T-helper 2 cell treated with Interferon-gamma antibody and Interleukin-4, amounts not matched to agents 5 μg/mL and 100 μg/mL, for 36 hours (primary cell): ENCODE measurements at regions not wholly inside any gene's neighbourhood (a gene's known extent, or its start where the extent isn't known, plus 50 kb on each side); places are given as distances from the start of the nearest gene placed in this dataset.
"Not testable (repeated sequence)": the region's sequence is repeated elsewhere in the genome, so short reads cannot be mapped to it uniquely, and the experiment has no call there.

Experiments used
- DNase-seq: peaks from one replicate; pipeline ENCODE4 v3.0.0; 2021; ENCODE audit warnings: low spot score
- H3K27ac Mint-ChIP-seq: one replicate; pipeline ENCODE4 v1.8.0; 2021; ENCODE audit warnings: mild to moderate bottlenecking, mixed read lengths
- H3K27me3 Mint-ChIP-seq: one replicate; pipeline ENCODE4 v1.8.0; 2021; ENCODE audit warnings: low read depth, mixed read lengths
- H3K36me3 Mint-ChIP-seq: one replicate; pipeline ENCODE4 v1.8.0; 2021; ENCODE audit warnings: low read depth, mixed read lengths
- H3K4me1 Mint-ChIP-seq: one replicate; pipeline ENCODE4 v1.8.0; 2021; ENCODE audit warnings: low read depth, mixed read lengths
- H3K4me3 Mint-ChIP-seq: one replicate; pipeline ENCODE4 v1.8.0; 2022; ENCODE audit warnings: mild to moderate bottlenecking, moderate library complexity, mixed read lengths
- H3K9me3 Mint-ChIP-seq: one replicate; pipeline ENCODE4 v1.8.0; 2021; ENCODE audit warnings: mixed read lengths

DNA sequence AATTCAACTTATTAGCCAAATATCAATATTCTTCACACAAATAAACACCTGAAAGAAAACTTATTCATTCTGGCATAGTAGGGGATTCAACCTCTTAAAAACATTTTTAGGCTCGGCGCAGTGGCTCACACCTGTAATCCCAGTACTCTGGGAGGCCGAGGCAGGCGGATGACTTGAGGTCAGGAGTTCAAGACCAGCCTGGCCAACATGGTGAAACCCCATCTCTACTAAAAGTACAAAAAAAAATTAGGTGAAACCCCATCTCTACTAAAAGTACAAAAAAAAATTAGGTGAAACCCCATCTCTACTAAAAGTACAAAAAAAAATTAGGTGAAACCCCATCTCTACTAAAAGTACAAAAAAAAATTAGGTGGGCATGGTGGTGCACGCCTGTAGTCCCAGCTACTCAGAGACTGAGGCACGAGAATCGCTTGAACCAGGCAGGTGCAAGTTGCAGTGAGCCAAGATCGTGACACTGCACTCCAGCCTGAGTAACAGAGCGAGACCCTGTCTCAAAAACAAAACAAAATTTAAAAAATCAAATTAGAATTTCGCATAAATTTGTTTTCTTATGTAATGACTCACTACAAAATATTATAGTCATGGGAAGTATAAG, 308.0 kb upstream of the POU5F2 start:
- H3K27ac Mint-ChIP-seq, H3K27me3 Mint-ChIP-seq, H3K4me1 Mint-ChIP-seq, H3K9me3 Mint-ChIP-seq, H3K4me3 Mint-ChIP-seq, DNase-seq: not testable (repeated sequence)
- peaks cover 21% of the 10 kb centered on the region for H3K36me3 Mint-ChIP-seq

DNA sequence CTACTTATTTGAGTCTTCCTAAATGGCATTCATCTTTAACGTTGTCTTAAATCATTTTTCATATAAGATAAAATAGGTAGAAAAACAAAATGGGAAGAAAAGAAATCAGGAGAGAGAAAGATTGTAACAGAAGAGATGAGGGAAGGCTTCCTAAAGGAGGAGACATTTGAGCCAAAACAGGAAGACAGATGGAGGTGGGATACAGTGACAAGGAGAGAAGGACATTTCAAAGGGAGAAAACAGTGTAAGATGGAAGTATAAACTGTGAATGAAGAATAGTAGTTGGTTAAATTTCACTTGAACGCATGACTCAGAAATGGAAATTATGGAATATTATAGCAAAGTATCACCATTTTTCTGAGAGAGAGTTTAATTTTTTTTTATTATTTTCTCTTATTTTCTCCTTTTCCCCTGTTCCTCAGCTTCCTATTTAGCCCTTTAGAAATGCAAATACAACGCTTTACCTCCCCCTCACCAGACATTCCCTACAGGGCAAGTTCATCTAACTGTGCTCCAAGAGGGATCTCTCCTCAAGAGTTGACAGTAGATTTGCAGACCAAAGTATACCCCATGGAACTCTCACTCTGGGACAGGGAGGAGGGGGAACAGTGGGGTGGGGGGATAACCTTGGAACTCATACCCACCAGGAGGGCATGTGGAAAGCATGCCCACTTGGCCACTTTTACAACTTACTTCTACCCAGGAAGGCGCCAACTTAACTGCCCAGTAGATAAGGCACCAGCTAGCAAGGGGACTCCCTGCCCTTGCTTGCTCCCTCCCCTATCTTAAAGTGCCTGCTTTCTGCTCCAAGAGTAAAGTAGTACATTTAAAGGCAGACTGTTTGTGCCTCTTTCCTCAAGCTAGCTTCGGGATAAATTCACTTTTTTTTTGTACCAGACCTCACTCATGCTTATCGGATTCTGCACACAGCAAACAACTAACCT, 304.7 kb upstream of the POU5F2 start:
- H3K4me3 Mint-ChIP-seq: no peak overlapping the region
- DNase-seq: no peak
- H3K36me3 Mint-ChIP-seq: peaks cover 33% of the 10 kb centered on the region
- no peaks in the 10 kb centered on the region for H3K27me3 Mint-ChIP-seq
- H3K27ac Mint-ChIP-seq: no peak overlapping the region
- peaks cover 3% of the 10 kb centered on the region for H3K9me3 Mint-ChIP-seq
- no peaks in the 10 kb centered on the region for H3K4me1 Mint-ChIP-seq

DNA sequence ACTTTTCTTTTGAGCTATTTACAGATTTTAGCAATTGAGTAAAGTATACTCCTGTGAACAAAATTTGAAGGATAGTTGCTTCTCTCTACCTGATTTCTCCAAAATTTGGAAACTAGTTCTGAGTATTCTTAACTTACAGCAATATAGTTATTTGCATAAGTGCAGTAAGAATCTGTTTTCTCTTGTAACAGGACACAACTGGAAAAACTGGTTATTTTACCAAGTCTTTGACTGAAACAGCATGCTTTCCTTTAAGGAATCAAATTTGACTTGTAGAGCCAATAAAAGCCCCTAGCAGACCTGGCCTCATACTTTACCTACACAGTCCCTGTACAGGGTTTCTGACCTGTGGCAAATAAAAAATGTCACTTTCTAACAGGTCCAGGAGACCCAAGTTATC, 301.9 kb upstream of the POU5F2 start:
- Mint-ChIP-seq H3K36me3 (peaks cover 28% of the 10 kb centered on the region), H3K27me3 (no peaks in the 10 kb centered on the region), H3K9me3 (peaks cover 3% of the 10 kb centered on the region), H3K4me3 (no peak overlapping the region), H3K27ac (no peak overlapping the region), H3K4me1 (no peaks in the 10 kb centered on the region)
- DNase-seq: no peak

DNA sequence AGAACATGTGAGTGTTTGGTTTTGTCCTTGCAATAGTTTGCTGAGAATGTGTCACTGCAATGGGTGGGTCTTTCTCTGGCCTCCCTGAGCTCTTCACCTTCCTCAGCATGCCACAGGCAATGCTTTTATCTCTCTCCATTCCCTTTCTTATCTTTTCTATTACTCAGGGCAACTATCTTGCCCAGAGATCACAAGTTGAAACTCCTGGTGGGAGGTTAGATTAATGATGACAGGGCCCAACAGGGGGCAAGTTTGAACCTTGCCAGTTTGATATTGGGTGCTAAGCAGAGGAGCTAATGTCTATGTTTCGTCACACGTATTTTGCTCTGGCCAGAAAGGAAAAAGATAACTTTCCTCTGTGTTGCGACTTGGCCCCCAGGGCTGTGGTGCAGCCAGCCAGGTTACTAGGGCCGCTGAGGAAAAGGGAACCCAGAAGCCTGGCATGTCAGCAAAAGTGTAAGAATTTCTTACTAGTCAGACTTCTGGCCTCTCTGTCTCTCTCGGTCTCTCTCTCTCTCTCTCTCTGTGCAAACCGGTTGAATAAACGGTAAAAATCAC, 299.3 kb upstream of the POU5F2 start:
- no peak overlapping the region for H3K4me3 Mint-ChIP-seq
- peaks cover 21% of the 10 kb centered on the region for H3K36me3 Mint-ChIP-seq
- no peaks in the 10 kb centered on the region for H3K27me3 Mint-ChIP-seq
- no peaks in the 10 kb centered on the region for H3K4me1 Mint-ChIP-seq
- DNase-seq: no peak
- no peak overlapping the region for H3K27ac Mint-ChIP-seq
- peaks cover 3% of the 10 kb centered on the region for H3K9me3 Mint-ChIP-seq

DNA sequence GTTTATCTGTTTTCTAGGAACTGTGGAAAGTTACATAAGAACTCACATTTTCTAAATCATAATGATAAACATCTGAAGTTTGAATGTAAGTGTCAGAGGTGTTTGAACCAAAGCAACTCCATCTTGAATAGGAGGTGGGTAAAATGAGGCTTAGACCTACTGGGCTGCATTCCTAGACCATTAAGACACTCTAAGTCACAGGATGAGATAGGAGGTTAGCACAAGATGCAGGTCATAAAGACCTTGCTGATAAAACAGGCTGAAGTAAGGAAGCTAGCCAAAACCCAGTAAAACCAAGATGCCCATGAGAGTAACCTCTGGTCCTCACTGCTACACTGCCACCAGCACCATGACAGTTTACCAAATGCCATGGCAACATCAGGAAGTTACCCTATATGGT, 297.7 kb upstream of the POU5F2 start:
- no peaks in the 10 kb centered on the region for H3K9me3 Mint-ChIP-seq
- no peak overlapping the region for H3K4me3 Mint-ChIP-seq
- H3K27ac Mint-ChIP-seq: no peak overlapping the region
- no peaks in the 10 kb centered on the region for H3K27me3 Mint-ChIP-seq
- peaks cover 15% of the 10 kb centered on the region for H3K36me3 Mint-ChIP-seq
- H3K4me1 Mint-ChIP-seq: no peaks in the 10 kb centered on the region
- DNase-seq: no peak

DNA sequence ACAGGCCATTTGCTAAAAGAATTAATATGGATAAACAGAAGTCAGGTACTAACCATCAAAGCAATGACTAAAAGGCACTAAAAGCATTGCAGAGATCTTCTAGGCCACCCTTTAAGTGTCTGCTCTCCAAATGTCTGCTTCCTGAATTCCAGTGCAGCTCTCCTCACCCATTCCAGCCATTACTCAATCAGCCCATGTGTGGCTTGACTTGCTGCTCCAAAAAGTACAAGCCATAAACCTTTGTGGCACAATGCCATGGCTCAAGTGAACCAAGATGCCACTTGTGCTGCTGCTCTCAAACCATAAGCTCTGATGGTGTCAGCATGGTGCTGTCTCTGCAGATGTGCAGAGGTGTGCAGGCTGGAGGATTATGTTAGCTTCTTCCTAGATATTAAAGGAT, 290.2 kb upstream of the POU5F2 start:
- no peaks in the 10 kb centered on the region for H3K27me3 Mint-ChIP-seq
- H3K36me3 Mint-ChIP-seq: peaks cover 17% of the 10 kb centered on the region
- H3K4me3 Mint-ChIP-seq: no peak overlapping the region
- H3K9me3 Mint-ChIP-seq: peaks cover 3% of the 10 kb centered on the region
- no peak overlapping the region for H3K27ac Mint-ChIP-seq
- DNase-seq: no peak
- no peaks in the 10 kb centered on the region for H3K4me1 Mint-ChIP-seq

DNA sequence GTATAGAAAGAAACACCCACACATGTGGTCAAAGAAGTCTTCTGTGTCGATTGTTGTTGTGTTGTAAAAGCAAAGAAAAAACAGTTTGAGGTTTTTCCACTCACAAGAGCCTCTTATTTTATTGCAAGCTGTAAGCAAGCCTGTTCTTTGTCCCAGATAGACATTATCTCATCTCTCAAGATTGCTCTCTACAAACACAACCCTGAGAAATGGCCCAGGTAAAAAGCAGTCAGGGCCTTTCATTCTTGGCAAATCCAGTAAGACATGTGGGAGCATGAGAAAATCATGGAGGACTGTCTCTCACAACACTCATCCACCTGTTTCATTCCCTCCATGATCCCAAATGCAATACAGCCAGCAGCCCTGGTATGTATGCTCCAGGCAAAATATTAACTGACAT, 286.6 kb upstream of the POU5F2 start:
- H3K4me3 Mint-ChIP-seq: no peak overlapping the region
- no peaks in the 10 kb centered on the region for H3K4me1 Mint-ChIP-seq
- DNase-seq: no peak
- no peaks in the 10 kb centered on the region for H3K27me3 Mint-ChIP-seq
- H3K36me3 Mint-ChIP-seq: peaks cover 14% of the 10 kb centered on the region
- no peak overlapping the region for H3K27ac Mint-ChIP-seq
- H3K9me3 Mint-ChIP-seq: peaks cover 1% of the 10 kb centered on the region

DNA sequence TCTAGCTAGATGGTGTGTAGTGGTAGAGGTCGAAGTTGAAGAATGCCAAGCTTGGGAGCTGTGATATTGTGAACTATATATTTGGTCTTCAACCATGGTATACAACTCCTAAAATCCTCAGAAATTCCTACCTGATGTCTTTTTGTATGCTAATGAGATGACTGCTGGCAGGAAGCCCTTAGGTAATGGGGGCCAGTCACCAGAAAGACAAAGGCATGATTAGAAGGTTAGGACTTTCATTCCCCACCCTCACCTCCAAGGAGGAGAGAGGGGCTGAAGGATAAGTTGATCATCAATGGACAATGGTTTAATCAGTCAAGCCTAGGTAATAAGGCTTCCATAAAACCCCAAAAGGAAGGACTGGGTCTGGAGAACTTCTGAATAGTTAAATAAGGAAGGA, 285.7 kb upstream of the POU5F2 start:
- H3K4me3 Mint-ChIP-seq: no peak overlapping the region
- no peaks in the 10 kb centered on the region for H3K9me3 Mint-ChIP-seq
- no peak for DNase-seq
- no peaks in the 10 kb centered on the region for H3K27me3 Mint-ChIP-seq
- H3K36me3 Mint-ChIP-seq: peaks cover 17% of the 10 kb centered on the region
- H3K27ac Mint-ChIP-seq: no peak overlapping the region
- no peaks in the 10 kb centered on the region for H3K4me1 Mint-ChIP-seq

DNA sequence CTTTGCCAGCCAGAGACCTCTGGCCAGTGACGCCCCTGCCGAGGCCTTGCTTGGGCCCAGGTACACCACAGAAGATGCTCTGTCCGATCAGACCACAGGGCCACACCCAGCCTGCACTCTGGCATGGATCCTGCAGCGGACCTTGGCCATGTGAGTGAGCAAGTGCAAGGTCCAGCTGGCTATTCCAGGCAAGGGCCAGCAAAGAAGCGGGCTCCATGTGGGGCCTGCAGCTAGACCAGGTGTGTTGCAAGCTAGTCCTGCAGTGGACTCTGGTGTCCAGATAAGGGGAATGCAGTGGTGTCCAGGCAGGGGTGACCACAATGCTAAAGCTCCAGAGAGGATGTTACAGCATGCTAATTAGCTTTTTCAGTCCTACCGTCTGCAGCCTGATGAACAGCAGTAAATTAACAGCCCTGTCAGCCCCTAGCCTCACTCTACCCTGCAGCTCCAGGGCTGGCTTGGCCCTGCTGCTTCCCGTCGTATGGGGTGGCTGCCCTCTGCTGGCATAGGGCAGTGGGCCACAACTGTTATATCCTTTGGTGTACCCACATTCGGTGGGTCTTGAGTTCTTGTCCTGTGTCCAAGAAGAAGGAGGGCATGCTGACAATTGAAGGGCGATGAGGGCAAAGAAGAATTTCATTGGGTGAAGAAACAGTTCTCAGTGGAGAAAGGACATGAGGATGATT, 284.5 kb upstream of the POU5F2 start:
- H3K4me3 Mint-ChIP-seq: no peak overlapping the region
- H3K9me3 Mint-ChIP-seq: peaks cover 5% of the 10 kb centered on the region
- peaks cover 22% of the 10 kb centered on the region for H3K36me3 Mint-ChIP-seq
- H3K27me3 Mint-ChIP-seq: no peaks in the 10 kb centered on the region
- H3K27ac Mint-ChIP-seq: no peak overlapping the region
- DNase-seq: no peak
- H3K4me1 Mint-ChIP-seq: no peaks in the 10 kb centered on the region

DNA sequence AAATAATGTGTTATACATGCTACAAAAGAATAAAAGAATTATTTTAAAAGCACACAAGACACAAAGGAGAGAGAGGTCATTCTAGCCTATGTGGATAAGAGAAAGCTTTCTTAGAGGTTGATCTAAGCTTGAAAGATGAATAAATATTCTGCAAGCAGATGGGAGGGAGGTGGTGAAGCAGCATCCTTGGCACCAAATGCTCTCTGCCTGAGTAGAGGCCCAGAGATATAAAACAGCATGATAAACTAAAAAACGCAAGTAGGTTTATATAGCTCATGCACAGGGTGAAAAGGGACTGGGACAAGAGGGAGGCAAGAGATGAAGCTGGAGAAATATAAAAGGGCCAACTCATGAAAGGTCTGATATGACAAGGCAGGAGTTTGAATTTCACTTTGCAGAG, 283.2 kb upstream of the POU5F2 start:
- Mint-ChIP-seq H3K4me1 (no peaks in the 10 kb centered on the region), H3K27me3 (no peaks in the 10 kb centered on the region)

DNA sequence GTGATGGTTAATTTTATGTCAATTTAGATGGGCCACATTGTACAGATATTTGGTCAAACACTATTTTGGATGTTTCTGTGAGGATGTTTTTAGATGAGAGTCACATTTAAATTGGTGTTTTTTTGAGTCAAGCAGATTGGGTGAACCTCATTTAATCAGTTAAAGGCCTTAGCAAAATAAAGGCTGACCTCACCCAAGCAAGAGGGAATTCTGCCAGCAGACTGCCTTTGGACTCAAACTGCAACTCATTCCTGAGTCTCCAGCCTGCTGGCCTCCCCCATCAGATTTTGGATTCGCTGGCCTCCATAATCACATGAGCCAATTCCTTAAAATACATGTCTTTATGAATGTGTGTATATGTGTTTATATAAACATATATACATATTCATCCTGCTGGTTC, 282.7 kb upstream of the POU5F2 start:
- DNase-seq: no peak
- no peaks in the 10 kb centered on the region for H3K27me3 Mint-ChIP-seq
- peaks cover 15% of the 10 kb centered on the region for H3K9me3 Mint-ChIP-seq
- H3K4me3 Mint-ChIP-seq: no peak overlapping the region
- H3K27ac Mint-ChIP-seq: no peak overlapping the region
- peaks cover 26% of the 10 kb centered on the region for H3K36me3 Mint-ChIP-seq
- no peaks in the 10 kb centered on the region for H3K4me1 Mint-ChIP-seq

More for the DNA sequence above, 283.2 kb upstream of the POU5F2 start:
- Mint-ChIP-seq H3K36me3 (peaks cover 27% of the 10 kb centered on the region), H3K27ac (no peak overlapping the region), H3K9me3 (peaks cover 10% of the 10 kb centered on the region), H3K4me3 (no peak overlapping the region)
- no peak for DNase-seq

DNA sequence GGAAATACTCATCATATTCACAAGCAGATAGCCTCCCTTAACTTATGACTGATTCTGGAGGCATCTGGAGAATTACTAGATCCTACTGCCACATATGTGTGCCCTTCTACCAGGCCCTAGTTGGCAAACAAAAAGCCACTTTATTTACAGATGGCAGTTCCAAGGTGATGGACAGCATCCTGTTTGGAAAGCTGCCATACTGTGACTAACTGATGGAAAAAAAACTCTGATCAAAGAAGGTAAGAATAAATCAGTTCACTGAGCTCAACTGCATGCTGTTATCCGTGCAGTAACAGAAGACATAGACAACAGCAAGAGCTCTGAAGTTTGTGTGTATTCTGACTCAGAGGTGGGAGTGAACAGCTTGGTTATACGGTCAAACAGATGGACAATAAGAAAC, 279.8 kb upstream of the POU5F2 start:
- Mint-ChIP-seq H3K4me1 (no peaks in the 10 kb centered on the region), H3K27ac (no peak overlapping the region), H3K36me3 (peaks cover 45% of the 10 kb centered on the region), H3K9me3 (peaks cover 42% of the 10 kb centered on the region), H3K4me3 (no peak overlapping the region), H3K27me3 (no peaks in the 10 kb centered on the region)
- DNase-seq: no peak

DNA sequence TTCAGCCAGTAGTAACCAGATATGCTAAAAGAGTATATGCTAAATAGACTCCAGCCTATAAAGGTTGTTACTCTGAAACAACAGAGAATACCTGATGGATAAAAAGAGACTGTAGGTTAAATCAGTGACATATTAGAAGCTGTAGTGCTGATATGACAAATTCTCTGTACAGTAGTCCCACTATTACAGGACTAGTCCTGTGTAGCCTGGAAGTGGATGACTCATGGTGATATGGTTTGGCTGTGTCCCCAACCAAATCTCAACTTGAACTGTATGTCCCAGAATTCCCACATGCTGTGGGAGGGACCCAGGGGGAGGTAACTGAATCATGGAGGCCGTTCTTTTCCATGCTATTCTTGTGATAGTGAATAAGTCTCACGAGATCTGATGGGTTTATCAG, 276.2 kb upstream of the POU5F2 start:
- H3K9me3 Mint-ChIP-seq: peaks cover 66% of the 10 kb centered on the region
- peaks cover 60% of the 10 kb centered on the region for H3K36me3 Mint-ChIP-seq
- no peak overlapping the region for H3K27ac Mint-ChIP-seq
- H3K4me3 Mint-ChIP-seq: no peak overlapping the region
- no peaks in the 10 kb centered on the region for H3K27me3 Mint-ChIP-seq
- DNase-seq: no peak
- H3K4me1 Mint-ChIP-seq: no peaks in the 10 kb centered on the region

DNA sequence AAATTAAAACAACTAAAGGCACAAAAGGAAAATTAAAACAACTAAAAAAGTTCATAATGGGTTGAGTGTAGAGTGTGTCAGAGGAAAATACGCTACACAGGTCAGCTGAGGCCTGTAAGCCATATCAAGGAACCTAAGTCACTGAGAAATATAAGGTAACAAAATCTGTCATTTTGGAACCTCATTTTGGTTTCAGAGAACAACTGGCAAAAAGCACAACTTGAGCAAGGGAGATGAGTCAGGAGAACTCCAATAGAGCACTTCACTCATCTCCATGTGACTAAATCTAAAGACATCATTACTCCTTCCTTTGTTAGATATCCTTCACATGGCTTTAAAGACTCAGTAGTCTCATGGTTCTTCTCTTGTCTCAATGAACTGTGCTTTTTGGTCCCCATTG, 269.4 kb upstream of the POU5F2 start:
- H3K27me3 Mint-ChIP-seq: no peaks in the 10 kb centered on the region
- DNase-seq: no peak
- no peaks in the 10 kb centered on the region for H3K4me1 Mint-ChIP-seq
- H3K9me3 Mint-ChIP-seq: peaks cover 26% of the 10 kb centered on the region
- no peak overlapping the region for H3K27ac Mint-ChIP-seq
- no peak overlapping the region for H3K4me3 Mint-ChIP-seq
- H3K36me3 Mint-ChIP-seq: peaks cover 25% of the 10 kb centered on the region
